GM12865 (cell line): ENCODE measurements at regions not wholly inside any gene's neighbourhood (a gene's known extent, or its start where the extent isn't known, plus 50 kb on each side); places are given as distances from the start of the nearest gene placed in this dataset.
A peak's percentile ranks its signal among the peaks of the same experiment; 100 is the strongest.
"Not testable (repeated sequence)": the region's sequence is repeated elsewhere in the genome, so short reads cannot be mapped to it uniquely, and the experiment has no call there.

Experiments used
- DNase-seq: peaks from one replicate; pipeline ENCODE4 v3.0.0; 2010; ENCODE audit warnings: low read depth
- H3K4me3 ChIP-seq: 2 replicates; pipeline ENCODE4 v1.5.1; 2011; ENCODE audit warnings: mild to moderate bottlenecking, low read depth, low read length, control low read depth
- TF ChIP-seq, protein P1 (sequence below): IDR thresholded peaks from 2 replicates; pipeline ENCODE4 v1.5.1; 2011; ENCODE audit warnings: low read length, control low read depth, low read depth, inconsistent platforms; ENCODE audit not compliant: insufficient read depth; ENCODE audit errors: missing control alignments

DNA sequence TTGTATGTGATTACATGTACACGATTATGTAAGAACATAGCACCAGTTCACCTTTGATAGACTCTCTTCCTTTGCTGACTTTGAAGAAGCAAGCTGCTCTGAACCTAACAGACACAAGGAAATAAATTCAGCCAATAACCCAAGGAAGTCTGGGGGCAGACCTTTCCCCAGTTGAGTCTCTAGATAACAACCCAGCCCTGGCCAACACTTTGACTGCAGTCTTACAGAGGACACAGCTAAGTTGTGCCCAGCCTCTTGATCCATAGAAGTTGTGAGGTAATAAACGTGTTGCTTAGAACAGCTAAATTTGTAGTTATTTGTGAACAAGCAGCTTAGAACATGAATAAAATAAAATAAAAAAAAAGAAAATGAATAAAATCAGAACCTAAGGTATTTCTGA lies 116.3 kb downstream of the PRR15 start:
- DNase-seq, H3K4me3 ChIP-seq: not testable (repeated sequence)

DNA sequence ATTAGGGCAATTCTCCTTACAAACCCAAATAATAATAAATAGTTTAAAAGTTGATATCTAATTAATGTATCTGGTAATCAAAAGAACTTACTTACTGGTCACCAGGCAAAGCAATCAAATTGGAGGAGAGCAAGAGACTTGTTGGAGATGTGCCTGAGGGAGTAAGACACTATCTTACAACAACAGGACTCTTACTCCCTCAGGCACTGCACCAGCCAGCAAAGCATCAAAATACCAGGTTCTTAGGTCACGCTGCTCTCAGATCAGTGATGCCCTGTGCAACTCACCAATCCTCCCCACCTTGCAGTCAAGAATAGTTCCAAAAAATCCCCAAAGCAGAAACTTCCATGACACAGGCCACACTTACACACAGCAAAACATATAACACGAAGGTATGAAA lies 117.0 kb downstream of the PRR15 start:
- DNase-seq, H3K4me3 ChIP-seq: not testable (repeated sequence)

DNA sequence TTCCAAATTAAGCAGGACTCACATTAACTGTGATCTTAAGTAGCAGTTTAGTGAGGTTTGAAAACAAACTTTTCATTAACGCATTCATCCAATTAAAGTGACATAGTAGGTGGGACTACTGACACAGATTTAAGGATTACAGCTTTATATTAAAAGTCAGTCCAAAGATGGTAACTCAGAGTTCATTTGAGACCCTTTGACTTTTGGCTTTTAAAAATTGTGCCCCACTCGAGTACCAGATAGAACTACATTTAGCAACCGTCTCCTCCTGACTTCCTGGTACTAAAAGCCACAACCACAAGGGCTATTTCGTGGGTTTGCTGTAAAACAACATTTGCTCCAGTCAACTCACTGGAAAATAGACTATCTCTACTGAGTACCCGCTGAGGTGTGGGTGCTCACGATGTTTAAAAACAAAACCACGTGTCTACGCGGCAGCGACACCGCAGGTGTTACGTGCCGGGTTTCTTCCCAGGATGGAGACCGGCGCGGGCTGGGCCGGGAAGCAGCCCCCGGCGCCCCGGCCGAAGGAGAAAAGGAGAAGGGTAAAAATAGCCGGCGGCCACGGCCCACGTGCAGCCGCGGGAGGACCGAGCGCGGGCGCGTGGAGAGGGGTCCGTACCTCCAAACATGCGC lies 120.6 kb downstream of the PRR15 start:
- H3K4me3 ChIP-seq: peak overlapping the region; percentile 31
- not testable (repeated sequence) for DNase-seq

DNA sequence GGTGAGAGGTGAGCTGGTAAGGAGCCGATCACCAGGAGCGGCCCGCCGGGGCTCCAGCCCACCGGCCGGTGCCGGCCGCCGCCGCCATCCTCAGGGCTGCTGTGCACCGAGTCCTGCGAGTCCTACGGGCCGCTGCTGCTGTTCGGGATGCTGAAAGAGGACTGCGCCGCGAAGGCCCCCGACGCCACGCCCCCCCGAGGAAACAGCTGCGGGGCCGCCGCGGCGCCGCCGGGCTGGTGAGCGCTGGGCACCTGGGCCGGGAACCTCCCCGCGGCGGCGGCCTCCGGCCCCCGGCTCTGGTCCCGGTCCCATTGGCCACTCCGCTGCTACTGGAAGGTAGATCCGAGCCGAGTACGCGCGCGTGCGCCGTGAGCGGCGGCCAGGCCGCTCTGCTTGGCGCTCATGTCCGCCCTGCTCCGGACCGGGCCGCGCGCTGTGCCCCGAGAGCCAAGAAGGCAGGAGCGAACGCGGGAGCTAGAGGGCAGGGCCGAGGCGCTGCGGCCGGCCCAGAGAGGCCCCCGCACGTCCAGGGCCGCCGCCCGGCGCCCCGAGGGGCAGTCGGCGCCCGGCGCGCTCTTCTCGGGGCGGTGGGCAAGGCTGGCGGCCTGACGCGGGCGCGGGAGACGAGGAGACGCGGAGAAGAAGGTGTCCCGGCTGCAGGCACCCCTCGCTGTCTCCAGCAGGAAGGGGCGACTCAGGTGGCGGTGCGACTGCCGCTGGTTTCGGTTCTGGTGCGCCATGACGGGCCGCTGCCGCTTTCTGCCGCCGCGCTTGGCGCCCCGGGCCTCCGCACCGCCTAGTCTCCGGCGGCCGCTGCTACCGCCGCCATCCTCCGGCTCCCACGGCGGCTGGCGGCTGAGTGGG lies 121.3 kb upstream of the WIPF3 start:
- H3K4me3 ChIP-seq: peak overlapping the region; percentile 31
- TF ChIP-seq, protein P1, sequence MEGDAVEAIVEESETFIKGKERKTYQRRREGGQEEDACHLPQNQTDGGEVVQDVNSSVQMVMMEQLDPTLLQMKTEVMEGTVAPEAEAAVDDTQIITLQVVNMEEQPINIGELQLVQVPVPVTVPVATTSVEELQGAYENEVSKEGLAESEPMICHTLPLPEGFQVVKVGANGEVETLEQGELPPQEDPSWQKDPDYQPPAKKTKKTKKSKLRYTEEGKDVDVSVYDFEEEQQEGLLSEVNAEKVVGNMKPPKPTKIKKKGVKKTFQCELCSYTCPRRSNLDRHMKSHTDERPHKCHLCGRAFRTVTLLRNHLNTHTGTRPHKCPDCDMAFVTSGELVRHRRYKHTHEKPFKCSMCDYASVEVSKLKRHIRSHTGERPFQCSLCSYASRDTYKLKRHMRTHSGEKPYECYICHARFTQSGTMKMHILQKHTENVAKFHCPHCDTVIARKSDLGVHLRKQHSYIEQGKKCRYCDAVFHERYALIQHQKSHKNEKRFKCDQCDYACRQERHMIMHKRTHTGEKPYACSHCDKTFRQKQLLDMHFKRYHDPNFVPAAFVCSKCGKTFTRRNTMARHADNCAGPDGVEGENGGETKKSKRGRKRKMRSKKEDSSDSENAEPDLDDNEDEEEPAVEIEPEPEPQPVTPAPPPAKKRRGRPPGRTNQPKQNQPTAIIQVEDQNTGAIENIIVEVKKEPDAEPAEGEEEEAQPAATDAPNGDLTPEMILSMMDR: no peak
- peak; percentile 62 for DNase-seq

DNA sequence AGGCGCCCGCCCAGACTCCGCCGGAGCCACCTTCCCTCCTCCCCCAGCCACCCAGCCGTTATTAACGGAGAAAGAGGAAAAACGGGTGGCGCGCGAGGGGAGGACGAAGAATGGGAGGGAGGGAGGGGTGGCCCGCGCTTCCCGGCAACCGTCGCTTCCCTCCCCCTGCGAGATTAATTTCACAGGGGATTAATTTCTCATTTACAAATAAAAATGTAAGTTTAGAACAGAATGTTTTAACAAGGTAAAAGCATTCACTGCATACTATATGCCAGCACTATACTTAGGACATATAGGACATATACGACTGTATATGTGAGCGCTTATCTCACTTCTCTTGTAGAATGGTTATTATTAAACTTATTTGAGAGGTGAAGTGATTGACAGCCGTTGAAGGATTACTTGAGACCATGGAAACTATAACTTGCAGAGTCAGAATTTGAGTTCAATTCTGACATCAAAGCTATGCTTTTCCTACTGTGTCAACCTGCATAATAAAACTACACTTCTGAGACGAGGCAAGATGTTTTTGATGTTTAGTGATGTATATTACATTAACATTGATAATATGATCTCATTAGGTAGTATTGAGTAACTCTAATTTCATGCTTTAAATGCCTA lies 120.5 kb upstream of the WIPF3 start:
- DNase-seq: not testable (repeated sequence)
- peak overlapping the region; percentile 31 for H3K4me3 ChIP-seq

DNA sequence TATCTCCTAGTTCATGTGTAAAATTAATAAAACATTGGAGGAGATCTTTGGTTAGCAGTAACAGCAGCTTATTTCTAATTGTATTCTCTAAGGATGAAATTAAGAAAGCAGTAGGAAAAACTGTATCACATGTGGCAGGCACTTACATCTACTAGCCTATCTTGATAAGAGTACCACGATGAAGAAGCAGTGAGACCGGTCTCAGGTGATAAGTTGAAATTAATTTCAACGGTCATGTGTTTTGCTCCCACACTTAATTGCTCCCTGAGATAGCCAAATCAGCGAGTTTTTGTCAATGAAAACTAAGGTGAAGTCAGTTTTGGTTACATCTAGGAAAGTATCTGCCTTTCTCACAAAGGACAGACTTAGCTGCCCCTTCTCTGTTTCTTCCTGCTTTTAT lies 115.8 kb upstream of the WIPF3 start:
- not testable (repeated sequence) for H3K4me3 ChIP-seq, DNase-seq

DNA sequence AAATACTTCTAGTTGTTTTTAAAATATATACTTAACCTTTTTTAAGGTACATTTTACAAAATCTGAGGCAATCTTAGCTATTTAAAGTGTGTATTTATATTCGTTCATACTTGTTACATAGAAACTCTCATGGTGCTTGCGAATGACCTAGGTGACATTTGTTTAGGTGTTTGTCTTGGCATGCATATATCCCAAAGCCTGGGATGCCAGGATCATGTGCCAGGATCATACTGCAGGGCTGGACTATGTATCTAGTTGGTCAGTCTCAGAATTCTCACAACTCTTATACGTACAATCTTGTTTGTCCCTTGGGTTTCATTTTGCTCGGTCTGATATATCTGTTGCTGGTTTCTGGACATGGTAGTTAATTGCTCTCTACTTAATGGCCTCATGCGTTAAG lies 109.9 kb upstream of the WIPF3 start:
- not testable (repeated sequence) for DNase-seq, H3K4me3 ChIP-seq

DNA sequence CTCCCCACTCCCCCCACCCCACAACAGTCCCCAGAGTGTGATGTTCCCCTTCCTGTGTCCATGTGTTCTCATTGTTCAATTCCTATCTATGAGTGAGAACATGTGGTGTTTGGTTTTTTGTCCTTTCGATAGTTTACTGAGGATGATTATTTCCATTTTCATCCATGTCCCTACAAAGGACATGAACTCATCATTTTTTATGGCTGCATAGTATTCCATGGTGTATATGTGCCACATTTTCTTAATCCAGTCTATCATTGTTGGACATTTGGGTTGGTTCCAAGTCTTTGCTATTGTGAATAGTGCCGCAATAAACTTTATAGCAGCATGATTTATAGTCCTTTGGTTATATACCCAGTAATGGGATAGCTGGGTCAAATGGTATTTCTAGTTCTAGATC lies 106.6 kb upstream of the WIPF3 start:
- H3K4me3 ChIP-seq, DNase-seq: not testable (repeated sequence)

DNA sequence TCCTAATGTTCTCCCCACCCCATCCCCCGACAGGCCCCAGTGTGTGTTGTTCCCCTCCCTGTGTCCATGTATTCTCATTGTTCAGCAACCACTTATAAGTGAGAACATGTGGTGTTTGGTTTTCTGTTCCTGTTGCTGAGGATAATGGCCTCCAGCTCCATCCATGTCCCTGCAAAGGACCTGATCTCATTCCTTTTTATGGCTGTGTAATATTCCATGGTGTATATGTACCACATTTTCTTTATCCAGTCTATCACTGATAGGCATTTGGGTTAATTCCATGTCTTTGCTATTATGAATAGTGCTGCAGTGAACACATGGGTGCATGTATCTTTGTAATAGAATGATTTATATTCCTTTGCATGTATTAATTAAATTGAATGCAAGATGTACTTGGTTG lies 104.8 kb upstream of the WIPF3 start:
- H3K4me3 ChIP-seq: not testable (repeated sequence)

DNA sequence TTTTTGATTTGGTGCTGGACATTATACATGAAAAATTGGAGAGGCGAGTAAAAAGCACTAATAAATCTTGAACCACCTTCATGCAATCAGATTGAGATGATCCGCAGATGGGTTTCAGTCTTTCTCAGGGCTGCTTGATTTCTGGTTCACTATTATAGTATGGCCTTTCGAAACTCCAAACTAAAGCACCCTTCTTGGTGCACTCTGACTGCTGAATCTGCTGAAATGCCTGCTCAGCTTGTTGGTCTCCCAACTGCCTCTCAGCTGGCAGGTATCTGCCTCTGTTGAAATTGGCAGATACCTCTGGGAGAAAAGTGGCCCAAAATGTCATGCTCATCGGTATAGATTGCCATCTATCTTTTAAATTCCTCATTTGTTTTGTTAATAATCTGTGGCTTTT lies 102.5 kb upstream of the WIPF3 start:
- not testable (repeated sequence) for DNase-seq, H3K4me3 ChIP-seq

More for the DNA sequence above, 104.8 kb upstream of the WIPF3 start:
- DNase-seq: not testable (repeated sequence)

DNA sequence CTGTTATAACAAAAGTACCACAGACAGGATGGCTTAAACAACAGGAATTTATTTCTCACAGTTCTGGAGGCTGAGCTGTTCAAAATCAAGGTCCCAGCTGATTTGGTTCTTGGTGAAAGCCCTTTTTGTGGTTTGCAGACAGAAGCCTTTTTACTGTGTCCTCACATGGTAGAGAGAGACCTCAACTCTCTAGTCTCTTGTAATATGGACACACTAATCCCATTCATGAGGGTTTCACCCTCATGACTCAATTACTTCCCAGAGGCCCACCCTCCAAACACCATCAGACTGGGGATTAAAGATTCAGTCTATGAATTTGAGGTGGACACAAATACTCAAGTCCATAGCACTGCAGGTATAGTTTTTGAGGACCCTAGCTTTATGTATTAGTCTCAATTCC lies 97.3 kb upstream of the WIPF3 start:
- DNase-seq: not testable (repeated sequence)

DNA sequence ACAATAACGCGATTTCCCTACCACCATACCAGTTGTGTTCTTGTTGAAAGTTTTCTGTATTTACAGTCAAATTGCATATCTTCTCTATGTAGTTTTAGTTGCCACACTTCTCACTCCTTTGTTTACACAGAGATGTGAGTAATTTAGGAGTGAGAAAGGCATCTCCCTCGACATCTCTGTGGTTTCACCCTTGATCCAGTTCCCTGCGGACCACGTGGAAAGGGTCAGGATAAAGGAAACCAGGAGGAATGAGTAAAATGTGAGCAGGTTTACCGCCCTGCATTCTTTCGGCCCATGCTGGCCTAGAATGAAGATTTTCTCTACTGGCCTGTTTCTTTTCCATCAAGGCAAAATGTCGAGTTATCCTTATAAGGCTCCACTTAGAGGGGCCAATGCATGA lies 83.2 kb upstream of the WIPF3 start:
- H3K4me3 ChIP-seq, DNase-seq: not testable (repeated sequence)

More for the DNA sequence above, 97.3 kb upstream of the WIPF3 start:
- H3K4me3 ChIP-seq: not testable (repeated sequence)

DNA sequence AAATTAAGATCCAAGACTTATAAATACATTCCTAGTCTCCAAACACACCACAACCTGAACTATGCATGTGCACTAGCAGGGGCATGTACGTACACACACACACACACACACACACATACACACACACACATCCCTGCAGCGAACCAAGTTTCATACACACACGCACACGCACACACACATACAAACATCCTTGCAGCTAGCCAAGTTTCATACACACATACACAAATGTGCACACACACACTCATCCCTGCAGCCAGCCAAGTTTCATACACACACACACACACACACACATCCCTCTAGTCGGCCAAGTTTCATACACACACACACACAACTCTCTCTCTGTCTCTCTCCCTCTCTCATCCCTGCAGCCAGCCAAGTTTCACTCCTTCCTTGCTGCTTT lies 82.7 kb upstream of the WIPF3 start:
- TF ChIP-seq, protein P1: no peak
- DNase-seq: peak; percentile 3

DNA sequence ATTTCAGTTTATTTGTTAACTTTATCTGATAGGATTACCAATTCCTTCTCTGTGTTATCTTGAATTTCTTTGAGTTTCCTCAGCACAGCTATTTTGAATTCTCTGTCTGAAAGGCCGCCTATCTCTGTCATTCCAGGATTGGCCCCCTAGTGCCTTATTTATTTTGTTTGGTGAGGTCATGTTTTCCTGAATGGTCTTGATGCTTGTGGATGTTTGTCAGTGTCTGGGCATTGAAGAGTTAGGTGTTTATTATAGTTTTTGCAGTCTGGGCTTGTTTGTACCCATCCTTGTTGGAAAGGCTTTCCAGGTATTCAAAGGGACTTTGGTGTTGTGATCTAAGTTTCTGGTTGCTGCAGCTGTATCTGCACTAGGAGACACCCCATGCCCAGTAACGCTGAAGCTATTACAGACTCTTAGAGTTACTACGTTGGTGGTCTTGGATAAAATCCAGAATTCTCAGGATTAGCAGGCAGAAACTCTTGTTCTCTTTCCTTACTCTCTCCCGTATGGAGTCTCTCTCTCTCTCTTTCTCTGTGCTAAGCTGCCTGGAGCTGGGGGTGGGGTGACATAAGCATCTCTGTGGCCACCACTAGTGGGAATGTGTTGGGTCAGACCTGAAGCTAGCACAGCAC lies 76.7 kb upstream of the WIPF3 start:
- DNase-seq, H3K4me3 ChIP-seq: not testable (repeated sequence)

More for the DNA sequence above, 82.7 kb upstream of the WIPF3 start:
- H3K4me3 ChIP-seq: no peak overlapping the region
